Astrocyte of the spinal cord (primary cell): ENCODE measurements at regions not wholly inside any gene's neighbourhood (a gene's known extent, or its start where the extent isn't known, plus 50 kb on each side); places are given as distances from the start of the nearest gene placed in this dataset.

Source experiments
- DNase-seq: peaks from one replicate; pipeline ENCODE4 v3.0.0; 2011; ENCODE audit warnings: low read depth, low spot score
- H3K4me3 ChIP-seq: 2 replicates; pipeline ENCODE4 v1.5.1; 2011; ENCODE audit warnings: low read depth, mild to moderate bottlenecking, low read length, moderate library complexity
- CTCF ChIP-seq: IDR thresholded peaks from 2 replicates; pipeline ENCODE4 v1.5.1; 2012; ENCODE audit warnings: low read depth, mild to moderate bottlenecking, low read length, inconsistent platforms
- in situ Hi-C: cut with HindIII; loops from 2 replicates; pipeline ENCODE4 v1.10.0; 2017; ENCODE audit warnings: low sequenced_read_pairs

GRCh38 chr4:41879552-41879951 is 55.7 kb upstream of the TMEM33 start:
- H3K4me3 ChIP-seq = no peak overlapping the region
- in situ Hi-C loops = no loop called here
- TF ChIP-seq CTCF = no peak
- DNase-seq = no peak

GRCh38 chr4:41878991-41879491 is 56.2 kb upstream of the TMEM33 start:
- DNase-seq = no peak
- no peak for TF ChIP-seq CTCF
- no peak overlapping the region for H3K4me3 ChIP-seq
- in situ Hi-C loops = no loop called here

- in situ Hi-C loops = no loop called here
- TF ChIP-seq CTCF = no peak
- no peak for DNase-seq
Measured at GRCh38 chr4:41878170-41878969, 56.9 kb upstream of the TMEM33 start.

GRCh38 chr4:41877020-41877796 is 58.0 kb upstream of the TMEM33 start:
- DNase-seq = no peak
- H3K4me3 ChIP-seq = no peak overlapping the region
- TF ChIP-seq CTCF = no peak
- in situ Hi-C loops = no loop called here

More at GRCh38 chr4:41878170-41878969, 56.9 kb upstream of the TMEM33 start:
- no peak overlapping the region for H3K4me3 ChIP-seq

GRCh38 chr4:41874873-41875272 is 60.4 kb upstream of the TMEM33 start:
- TF ChIP-seq CTCF = no peak
- in situ Hi-C loops = no loop called here

GRCh38 chr4:41874398-41874797 is 60.8 kb upstream of the TMEM33 start:
- in situ Hi-C loops = no loop called here

More at GRCh38 chr4:41874873-41875272, 60.4 kb upstream of the TMEM33 start:
- no peak overlapping the region for H3K4me3 ChIP-seq
- DNase-seq = no peak

More at GRCh38 chr4:41874398-41874797, 60.8 kb upstream of the TMEM33 start:
- no peak overlapping the region for H3K4me3 ChIP-seq
- TF ChIP-seq CTCF = no peak
- DNase-seq = no peak
